Hematopoietic multipotent progenitor cell treated with erythropoietin and hydrocortisone succinate and interleukin-3 and kit ligand, for 6 days (in vitro differentiated cells): ENCODE measurements at regions not wholly inside any gene's neighbourhood (a gene's known extent, or its start where the extent isn't known, plus 50 kb on each side); places are given as distances from the start of the nearest gene placed in this dataset.

Experiments
- DNase-seq: peaks from one replicate; pipeline ENCODE4 v3.0.0-alpha.2; 2015

- no peak for DNase-seq
Observed at GRCh38 chr14:51479584-51480325, 172.0 kb upstream of the FRMD6 start.

DNA sequence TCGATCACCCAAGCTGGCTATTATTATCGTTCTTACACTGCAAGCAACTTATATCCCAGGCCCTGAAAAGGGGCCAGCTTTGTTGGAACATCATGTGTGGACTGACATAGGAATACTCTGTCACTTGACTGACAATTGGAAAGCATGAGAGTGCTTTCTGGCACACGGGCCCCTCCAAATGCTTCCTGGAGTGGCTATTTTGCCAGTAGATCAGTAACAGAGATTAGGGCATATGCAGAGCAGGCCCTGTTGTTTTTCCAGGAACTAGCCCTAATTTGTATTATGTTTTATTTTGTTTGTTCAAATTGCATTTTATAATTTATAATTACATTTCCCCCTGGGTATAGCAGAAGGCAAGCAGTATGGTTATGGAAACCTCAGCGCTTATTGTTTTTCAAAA is 170.1 kb upstream of the FRMD6 start:
- DNase-seq = no peak

GRCh38 chr14:51482102-51482501 is 169.6 kb upstream of the FRMD6 start:
- DNase-seq = no peak

DNA sequence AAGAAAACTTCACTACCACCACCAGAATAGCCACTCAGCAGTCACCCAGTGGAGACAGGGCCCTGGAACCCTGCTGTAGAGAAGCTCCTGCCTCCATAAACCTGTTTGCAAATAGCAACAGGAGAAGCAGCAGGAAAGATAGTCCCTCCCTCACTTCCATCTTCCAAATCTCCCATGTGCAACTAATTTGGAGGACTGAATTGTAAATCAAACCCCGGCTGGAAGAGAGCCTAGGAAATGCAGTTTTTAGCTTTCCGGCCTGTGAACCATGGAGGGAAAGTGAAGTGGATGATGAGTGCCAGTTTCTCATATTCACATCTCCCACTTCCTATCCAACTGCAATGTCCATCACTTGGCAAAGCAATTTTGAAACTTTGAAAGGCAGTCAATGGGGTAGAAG is 167.2 kb upstream of the FRMD6 start:
- no peak for DNase-seq

DNA sequence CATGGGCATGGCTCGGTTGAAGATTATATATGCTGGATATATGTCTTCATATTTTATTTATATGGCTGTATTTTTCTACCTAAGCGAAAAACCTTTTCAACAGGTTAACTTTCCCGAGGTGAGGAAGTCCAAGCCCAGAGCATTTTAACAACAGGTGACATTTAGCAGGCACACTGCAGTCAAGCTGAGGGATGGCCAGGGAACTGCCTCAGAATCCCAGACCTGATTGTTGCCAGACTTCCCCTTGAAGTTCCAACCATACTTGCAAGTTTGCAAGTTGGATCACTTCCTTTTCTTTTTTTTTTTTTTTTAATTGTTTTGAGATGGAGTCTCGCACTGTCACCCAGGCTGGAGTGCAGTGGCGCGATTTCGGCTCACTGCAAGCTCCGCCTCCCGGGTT is 166.0 kb upstream of the FRMD6 start:
- no peak for DNase-seq

- DNase-seq = peak; percentile 27
Observed at GRCh38 chr14:51487848-51488247, 163.9 kb upstream of the FRMD6 start.

GRCh38 chr14:51488569-51489220 is 163.0 kb upstream of the FRMD6 start:
- no peak for DNase-seq

- no peak for DNase-seq
Observed at GRCh38 chr14:51490205-51490604, 161.5 kb upstream of the FRMD6 start.

DNA sequence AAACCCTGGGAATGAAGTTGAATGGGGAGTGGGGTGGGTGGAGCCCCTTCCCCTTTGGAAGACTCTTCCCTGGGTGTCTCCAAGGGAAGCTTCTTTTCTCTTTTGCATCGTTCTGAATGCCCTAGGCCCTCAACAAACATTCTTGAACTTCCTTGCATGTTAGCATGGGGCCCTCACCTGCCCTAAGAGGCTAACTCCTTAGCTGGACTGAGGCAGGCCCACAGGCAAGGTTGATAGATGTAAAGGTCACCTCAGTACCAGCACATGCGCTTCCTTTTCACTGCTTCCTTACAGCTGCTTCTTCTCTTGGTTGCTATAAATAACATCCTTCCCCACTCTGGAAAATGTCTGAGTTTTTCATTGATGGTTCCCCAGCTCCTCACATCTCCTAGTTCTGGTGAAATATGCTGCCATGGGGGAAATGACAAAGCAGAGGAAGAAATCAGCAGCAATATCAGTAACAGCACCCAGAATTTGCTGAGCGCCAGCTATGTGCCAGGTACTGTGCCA is 160.6 kb upstream of the FRMD6 start:
- DNase-seq = no peak

DNA sequence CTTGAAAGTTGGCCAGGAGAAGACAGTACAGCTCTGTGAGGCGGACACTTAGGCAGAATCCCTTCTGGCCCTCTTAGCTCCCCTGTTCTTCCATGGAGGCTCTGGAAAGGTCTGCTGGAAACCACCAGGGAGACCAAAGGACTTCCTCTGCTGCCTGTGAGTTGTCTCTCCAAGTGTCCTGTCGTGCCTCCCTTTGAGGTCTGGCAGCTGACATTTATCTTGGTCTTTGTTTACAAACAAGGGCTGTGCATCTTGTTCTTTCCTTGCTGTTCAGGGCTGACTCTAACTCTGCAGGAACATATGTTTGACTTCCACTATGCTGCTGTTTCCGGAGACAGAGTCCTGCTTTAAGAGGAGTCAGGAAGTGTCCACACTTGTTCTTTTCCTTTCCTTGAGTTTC is 159.9 kb upstream of the FRMD6 start:
- DNase-seq = no peak

DNA sequence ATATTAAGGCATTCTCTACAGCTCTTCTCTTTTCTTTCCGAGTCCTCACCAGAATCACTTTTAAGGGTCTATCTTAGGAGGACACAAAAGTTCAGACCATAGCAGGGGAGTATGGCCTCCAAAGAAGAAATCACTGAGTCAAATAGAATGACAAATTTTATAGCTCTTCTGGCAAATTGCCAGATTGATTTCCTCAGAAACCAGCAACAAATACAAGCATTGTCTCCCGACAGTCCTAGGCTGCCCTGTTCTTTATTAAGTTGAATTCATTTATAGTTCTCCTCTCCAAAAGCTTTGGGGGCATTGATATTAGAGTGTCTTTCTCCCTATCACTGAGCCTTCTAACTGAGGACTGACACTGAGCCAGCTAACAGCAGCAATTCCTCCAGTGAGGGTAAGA is 156.4 kb upstream of the FRMD6 start:
- no peak for DNase-seq

DNA sequence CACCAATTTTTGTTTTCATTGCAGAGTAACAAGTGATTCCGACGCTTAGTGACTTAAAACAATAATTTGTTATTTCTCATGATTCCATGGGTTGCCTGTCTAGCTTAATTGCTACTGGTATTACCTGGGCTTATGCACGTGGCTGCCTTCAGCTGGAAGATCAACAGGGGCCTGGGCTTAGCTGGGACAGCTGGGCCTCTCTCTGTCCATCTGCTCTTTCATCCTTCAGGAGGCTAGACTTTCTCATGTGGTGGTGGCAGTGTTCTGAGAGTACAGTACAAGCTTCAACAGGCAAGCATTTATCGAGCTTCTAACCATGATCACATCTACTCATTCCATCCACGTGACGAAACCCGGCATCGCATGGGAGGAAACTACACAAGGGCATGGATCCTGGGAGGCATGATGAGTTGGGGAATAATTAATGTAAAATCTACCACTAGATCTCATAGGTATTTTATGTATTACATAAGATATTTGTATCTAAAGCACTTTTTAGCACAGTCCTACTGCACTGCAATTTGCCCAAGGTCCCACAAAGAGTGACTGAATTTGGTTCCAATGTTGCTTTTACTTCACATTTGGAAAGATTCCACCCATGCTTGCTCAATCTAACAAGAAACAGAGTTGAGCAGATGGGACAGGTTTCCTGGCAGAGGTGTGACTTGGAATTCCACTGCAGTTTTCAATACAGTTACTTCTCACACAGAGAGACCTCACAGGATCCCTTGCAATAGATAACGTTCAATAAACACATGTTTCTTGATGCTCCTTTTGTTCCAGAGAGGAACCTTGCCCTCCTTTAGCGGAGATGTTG is 153.1 kb upstream of the FRMD6 start:
- DNase-seq = no peak

DNA sequence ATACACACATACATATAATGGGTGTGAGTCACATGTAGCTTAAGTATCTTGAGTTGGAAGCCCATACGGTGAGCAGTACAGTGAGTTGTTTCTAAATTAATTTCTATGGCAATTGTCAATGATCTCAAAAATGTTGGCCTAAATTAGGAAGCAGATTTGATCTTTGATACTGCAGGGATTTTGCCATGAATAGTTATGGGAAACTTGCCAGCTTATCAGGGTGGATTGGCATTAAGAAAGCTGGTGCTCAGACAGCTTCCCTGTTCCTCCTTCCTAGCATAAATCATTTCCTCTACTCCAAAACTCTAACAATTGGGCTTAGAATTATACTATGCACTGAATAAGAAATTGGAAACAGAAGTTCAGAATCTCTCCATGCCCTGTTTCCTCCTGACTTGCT is 150.9 kb upstream of the FRMD6 start:
- no peak for DNase-seq

GRCh38 chr14:51501746-51502145 is 150.0 kb upstream of the FRMD6 start:
- DNase-seq = no peak

DNA sequence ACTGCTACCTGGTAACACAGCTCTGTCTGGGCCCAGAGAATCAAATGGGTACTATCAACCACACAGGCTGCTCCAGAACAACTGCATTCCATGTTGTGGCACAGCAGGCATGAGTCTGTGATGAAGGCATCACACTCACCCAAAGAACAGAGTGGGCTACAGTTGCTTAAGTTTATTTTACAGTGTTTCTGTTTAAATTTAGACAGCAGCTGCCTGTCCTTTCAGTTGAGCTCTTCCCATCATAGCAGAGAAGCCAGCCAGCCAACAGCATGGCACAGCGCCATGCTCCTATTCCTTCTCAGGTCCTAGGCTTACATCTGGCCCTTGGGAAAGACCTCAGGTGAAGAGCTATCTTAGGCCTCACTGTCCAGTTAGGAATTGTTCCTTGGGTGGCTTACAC is 147.0 kb upstream of the FRMD6 start:
- DNase-seq = no peak

DNA sequence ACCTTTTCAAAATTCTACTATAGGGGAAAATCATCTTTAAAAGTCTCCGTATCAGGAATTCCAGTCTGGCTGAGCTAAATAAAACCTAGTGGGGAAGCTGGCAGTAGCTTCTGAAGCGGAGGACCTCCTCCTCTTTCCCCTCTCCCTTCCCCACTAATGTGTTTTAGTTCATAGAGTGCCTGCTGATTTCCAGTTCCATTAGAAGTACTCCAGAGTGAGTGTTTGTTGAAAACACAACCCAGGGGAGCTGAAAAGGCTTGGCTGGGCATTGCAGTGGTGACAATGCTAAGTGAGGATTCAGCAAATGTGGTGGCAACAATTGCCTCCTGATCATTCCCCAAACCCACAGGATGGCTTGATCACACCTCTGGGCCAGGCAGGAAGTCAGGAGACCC is 144.2 kb upstream of the FRMD6 start:
- DNase-seq = no peak

GRCh38 chr14:51507906-51508511 is 143.7 kb upstream of the FRMD6 start:
- DNase-seq = no peak

DNA sequence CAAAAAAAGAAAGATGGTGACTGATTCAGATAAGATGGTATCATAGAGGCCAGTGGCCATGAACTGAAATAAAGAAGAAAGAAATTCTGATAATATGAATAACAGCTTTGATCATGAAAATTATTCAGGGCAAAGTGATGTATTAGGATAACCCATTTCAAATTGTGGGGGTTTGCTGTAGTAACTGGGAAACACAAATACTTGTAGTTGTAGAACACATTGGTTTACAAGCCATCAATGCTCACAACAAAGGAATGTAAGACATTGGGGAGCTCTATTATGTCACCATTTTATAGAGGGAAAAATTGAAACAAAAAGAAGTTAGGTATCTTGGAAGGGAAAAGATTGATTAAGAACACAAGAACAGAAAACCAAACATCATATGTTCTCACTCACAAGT is 140.4 kb upstream of the FRMD6 start:
- no peak for DNase-seq

GRCh38 chr14:51512316-51512715 is 139.4 kb upstream of the FRMD6 start:
- no peak for DNase-seq

- DNase-seq = no peak
Observed at GRCh38 chr14:51513281-51513680, 138.4 kb upstream of the FRMD6 start.

DNA sequence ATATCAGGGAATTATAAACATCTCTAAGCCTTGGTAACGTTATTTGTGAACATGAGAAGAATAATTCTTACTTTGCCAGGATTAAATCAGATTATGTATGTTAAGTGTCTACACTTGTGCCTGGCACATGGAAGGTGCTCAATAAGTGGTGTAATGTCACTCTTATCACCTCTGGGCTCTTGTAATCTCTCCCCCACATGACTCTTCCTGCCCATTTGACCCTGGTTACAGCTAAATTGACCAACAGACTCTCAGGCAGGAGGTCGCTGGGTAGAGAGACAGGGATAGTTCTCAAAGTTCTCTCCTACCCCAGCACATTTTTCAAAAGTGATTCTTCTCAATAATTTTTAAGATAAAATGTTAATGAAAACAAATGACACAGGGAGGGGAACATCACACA is 137.8 kb upstream of the FRMD6 start:
- no peak for DNase-seq

DNA sequence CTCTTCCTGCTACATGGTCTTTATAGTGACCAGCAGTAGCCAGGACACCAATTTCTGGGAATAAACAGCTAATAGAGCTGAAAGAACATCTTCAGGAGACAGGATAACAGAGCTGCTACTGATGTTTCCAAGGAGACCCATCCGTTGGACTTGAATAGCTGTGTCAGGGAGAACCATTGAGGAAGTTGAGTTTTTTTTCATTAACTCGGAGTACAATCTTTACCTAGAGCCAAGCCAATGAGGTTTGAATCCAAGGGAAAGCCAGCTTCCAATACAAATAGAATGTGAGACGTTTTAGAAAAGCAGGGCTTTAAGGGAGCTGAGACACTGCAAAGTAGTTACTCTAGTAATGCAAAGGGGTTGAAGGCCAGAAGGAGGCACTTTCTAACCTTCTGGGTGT is 136.1 kb upstream of the FRMD6 start:
- DNase-seq = no peak

DNA sequence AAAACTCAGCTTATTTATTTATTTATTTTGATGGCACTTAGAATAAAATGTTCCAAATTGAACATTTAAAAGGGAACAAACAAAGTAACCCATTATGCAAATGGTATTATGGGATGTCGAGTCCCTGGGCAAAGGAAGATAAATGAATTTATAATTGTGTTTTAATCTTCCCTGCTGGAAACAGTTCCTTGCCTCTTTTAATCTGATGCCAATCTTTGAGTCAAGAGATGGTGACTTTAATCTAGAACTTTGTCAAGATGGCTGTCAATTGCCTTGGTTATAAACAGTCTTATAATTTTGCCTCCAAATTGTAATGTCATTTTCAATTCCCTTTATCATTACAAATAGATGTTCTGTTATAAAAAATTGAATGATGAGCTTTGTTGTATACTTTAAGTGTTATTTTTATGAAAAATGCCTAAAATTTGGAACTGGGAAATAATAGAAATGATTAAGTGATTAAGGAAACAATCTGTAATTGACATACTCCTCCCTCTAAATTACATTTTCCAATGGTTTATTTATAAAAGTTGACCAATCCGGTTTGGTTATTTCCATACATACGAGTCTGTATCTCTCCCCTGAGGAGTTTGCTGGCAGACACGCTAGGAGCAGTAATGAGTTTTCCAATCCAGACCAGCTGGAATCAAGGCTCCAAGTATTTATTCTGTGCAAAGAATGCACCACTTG is 134.9 kb upstream of the FRMD6 start:
- DNase-seq = no peak
